C4-2B (cell line): ENCODE measurements at regions not wholly inside any gene's neighbourhood (a gene's known extent, or its start where the extent isn't known, plus 50 kb on each side); places are given as distances from the start of the nearest gene placed in this dataset.

Experiments
- H3K27ac ChIP-seq: fragments of 450-650 bp; 2 replicates; pipeline ENCODE4 v1.5.1; 2017
- ZFX ChIP-seq: fragments of 450-650 bp; IDR thresholded peaks from 2 replicates; pipeline ENCODE4 v1.6.1; 2017
- TF ChIP-seq, protein P1 (sequence below): fragments of 450-650 bp; conservative IDR thresholded peaks from 2 replicates; pipeline ENCODE4 v1.5.1; 2017; ENCODE audit warnings: mild to moderate bottlenecking

GRCh38 chr2:37774976-37775907, 103.8 kb upstream of the CDC42EP3 start:
- H3K27ac ChIP-seq: no peak overlapping the region
- TF ChIP-seq ZFX: no peak
- TF ChIP-seq, protein P1, sequence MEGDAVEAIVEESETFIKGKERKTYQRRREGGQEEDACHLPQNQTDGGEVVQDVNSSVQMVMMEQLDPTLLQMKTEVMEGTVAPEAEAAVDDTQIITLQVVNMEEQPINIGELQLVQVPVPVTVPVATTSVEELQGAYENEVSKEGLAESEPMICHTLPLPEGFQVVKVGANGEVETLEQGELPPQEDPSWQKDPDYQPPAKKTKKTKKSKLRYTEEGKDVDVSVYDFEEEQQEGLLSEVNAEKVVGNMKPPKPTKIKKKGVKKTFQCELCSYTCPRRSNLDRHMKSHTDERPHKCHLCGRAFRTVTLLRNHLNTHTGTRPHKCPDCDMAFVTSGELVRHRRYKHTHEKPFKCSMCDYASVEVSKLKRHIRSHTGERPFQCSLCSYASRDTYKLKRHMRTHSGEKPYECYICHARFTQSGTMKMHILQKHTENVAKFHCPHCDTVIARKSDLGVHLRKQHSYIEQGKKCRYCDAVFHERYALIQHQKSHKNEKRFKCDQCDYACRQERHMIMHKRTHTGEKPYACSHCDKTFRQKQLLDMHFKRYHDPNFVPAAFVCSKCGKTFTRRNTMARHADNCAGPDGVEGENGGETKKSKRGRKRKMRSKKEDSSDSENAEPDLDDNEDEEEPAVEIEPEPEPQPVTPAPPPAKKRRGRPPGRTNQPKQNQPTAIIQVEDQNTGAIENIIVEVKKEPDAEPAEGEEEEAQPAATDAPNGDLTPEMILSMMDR: no peak

DNA sequence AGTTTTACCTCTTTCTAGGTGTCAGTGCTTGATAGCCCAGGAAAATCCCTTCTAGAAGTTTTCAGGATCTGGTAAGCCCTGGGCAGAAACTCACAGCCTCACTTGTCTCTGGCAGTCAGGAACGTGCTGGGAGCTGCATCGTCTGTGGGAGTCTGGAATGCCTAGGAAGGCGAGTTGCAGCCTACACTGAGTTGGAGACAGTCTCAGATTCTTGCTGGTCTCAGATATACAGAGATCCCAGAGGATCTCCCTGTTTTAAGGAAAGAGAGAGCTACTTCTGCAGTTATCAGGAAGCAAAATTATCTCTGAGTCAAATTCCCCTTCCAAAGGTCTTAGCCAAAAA, 104.4 kb upstream of the CDC42EP3 start:
- H3K27ac ChIP-seq: no peak overlapping the region
- no peak for TF ChIP-seq ZFX
- TF ChIP-seq, protein P1: no peak

DNA sequence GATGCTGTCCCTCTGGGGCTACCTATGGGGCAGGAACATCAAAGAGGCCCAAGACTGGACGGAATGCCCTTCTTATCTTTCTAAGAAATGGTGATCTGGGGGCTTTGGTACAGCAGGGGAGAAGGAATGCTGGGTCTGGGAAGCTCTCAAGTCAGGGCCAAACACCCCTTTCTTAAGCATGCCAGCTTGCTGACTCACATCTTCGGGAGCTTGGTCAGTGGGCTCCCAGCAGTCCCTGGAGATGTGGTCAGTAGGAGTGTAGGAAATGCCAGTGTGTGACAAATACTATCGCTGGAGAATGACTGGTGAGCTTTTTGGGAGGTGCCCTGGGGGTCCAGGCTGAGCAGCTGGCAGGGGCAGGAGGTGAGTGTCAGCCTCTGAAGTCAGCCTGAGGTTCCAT, 105.0 kb upstream of the CDC42EP3 start:
- no peak overlapping the region for H3K27ac ChIP-seq
- no peak for TF ChIP-seq ZFX
- TF ChIP-seq, protein P1: no peak

DNA sequence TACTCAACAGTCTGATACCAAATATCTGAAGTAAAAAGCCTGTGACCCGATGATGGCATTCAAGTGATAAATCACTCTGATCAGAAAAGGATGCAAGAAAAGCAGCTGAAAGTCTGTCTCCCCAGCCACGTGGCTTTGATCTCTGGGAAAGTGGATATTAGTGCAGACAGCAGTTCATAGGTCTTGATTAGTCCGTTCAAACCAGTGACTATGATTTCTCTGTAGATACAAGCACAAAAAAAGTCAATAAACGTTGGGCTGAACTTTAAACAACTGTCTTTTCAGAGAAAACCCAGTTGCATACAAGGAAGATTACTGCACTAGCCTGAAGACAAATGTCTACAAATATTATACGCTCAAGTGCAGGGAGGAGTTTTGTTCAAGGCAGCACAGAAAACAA, 107.7 kb upstream of the CDC42EP3 start:
- no peak for TF ChIP-seq ZFX
- H3K27ac ChIP-seq: no peak overlapping the region

GRCh38 chr2:37779611-37780386, 108.4 kb upstream of the CDC42EP3 start:
- H3K27ac ChIP-seq: no peak overlapping the region
- no peak for TF ChIP-seq ZFX
- TF ChIP-seq, protein P1: no peak

GRCh38 chr2:37780387-37780676, 108.9 kb upstream of the CDC42EP3 start:
- H3K27ac ChIP-seq: no peak overlapping the region
- TF ChIP-seq, protein P1: no peak
- no peak for TF ChIP-seq ZFX

- TF ChIP-seq, protein P1: no peak
- no peak for TF ChIP-seq ZFX
- no peak overlapping the region for H3K27ac ChIP-seq
These were observed 109.6 kb upstream of the CDC42EP3 start for GRCh38 chr2:37781028-37781427.
